Muscle layer of duodenum (tissue), 2 donors: ENCODE measurements at regions not wholly inside any gene's neighbourhood (a gene's known extent, or its start where the extent isn't known, plus 50 kb on each side); places are given as distances from the start of the nearest gene placed in this dataset.

Experiments used
- H3K27ac ChIP-seq: one replicate; pipeline ENCODE4 v1.7.0; 2013; ENCODE audit warnings: mild to moderate bottlenecking, low read length
- H3K27me3 ChIP-seq: one replicate; pipeline ENCODE4 v1.7.0; 2013; ENCODE audit warnings: low read depth, mild to moderate bottlenecking, control low read depth, low read length
- H3K36me3 ChIP-seq, 2 donors: one replicate each; pipeline ENCODE4 v1.7.0; 2013; ENCODE audit warnings: low read length in 2 of 2, control low read depth in 1 of 2, mild to moderate bottlenecking in 1 of 2; ENCODE audit not compliant: insufficient read depth in 2 of 2, control insufficient read depth in 1 of 2
- H3K4me1 ChIP-seq, 2 donors: one replicate each; pipeline ENCODE4 v1.7.0; 2013; ENCODE audit warnings: low read length in 2 of 2, mild to moderate bottlenecking in 2 of 2, control low read depth in 1 of 2, moderate library complexity in 1 of 2; ENCODE audit not compliant: insufficient read depth in 2 of 2, control insufficient read depth in 1 of 2
- H3K4me3 ChIP-seq, 2 donors: one replicate each; pipeline ENCODE4 v1.7.0; 2013; ENCODE audit warnings: low read length in 2 of 2, low read depth in 1 of 2, mild to moderate bottlenecking in 1 of 2
- H3K9me3 ChIP-seq, 2 donors: one replicate each; pipeline ENCODE4 v1.7.0; 2013; ENCODE audit warnings: low read length in 2 of 2, control low read depth in 1 of 2, mild to moderate bottlenecking in 1 of 2; ENCODE audit not compliant: control insufficient read depth in 1 of 2
- donor health status: healthy.

DNA sequence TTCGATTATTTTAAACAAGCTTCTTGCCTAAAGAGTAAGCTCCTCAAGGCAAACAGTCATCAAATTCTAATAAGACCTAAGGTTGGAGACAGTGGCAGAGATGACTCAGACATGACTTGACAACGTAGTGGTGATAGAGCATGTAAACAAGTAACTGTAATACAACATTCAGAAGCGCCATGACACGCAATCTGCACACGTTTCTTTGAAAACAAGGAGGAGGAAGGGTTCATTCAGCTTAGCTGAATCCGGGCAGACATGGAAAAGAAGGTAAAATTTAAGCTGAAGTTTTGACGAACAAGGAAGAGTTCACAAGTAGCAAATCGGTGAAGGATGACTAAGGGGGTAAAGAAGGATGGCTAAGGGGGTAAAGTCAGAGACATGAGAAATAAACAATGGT is 152.4 kb upstream of the ZC3H12C start:
- no peaks in the 10 kb centered on the region for H3K27me3 ChIP-seq
- H3K9me3 ChIP-seq, result no peaks in the 10 kb centered on the region
- H3K4me1 ChIP-seq, result no peaks in the 10 kb centered on the region
- H3K27ac ChIP-seq, result no peak overlapping the region
- H3K4me3 ChIP-seq, result no peak overlapping the region
- no peaks in the 10 kb centered on the region for H3K36me3 ChIP-seq

DNA sequence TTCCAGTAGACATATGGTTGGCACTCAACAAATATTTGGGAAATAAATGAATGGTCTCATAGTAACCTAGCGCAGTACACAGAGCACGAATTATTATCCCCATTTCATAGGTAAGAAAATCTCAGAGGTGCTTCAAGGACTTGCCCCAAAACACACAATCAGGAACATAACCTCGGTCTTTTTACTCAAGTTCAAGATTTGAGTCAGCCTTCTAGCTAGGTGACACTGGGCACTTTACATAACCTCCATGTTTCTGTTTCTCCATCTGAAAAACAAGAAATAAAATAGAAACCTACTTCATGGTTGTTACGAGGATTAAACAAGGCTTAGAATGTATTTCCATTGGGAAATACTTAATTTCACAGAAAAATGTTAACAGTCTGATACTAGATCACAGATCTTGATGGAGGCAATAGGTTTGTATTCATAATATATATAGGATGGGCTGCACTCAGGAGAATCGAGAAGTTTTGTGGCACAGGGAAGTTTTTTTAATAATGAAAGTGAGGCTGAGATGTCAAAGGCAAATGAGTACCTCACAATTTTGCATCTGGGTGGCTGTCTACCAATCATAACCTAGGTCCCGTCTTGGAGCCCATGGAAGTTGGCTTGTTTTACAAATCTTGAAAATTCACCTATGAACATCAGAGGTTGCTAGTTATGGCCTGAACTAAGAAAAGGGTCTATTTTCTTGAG is 147.4 kb upstream of the ZC3H12C start:
- no peaks in the 10 kb centered on the region for H3K4me1 ChIP-seq
- no peak overlapping the region for H3K27ac ChIP-seq
- no peaks in the 10 kb centered on the region for H3K9me3 ChIP-seq
- peaks cover 0 to 3% of the 10 kb centered on the region in 2 donors for H3K36me3 ChIP-seq
- no peaks in the 10 kb centered on the region for H3K27me3 ChIP-seq
- H3K4me3 ChIP-seq, result peak overlapping the region; percentile 31 to 47

DNA sequence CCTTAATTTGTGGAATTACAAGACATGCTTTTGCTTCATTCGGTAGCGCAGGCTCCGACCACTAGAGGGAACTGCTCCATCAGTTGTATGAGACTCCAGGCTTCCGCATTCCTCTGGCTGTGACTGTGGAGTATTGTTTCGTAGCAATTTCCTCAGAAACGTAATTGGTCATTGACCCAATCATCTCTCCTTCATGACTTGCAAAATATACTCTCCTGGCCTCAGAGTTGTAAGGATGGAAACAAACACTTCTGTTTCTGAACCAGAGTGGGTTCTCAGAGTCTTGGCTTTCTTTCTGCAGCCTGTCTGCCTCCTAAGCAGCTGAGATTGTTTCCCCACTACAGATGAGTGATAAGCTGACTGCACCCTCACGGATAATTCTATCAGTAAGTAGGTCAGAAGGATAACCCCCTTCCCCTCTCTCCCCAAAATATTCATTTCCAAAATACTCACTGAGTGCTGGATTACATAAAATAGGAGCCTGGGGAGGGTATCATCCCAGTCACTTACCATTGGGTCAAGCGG is 146.8 kb upstream of the ZC3H12C start:
- Histone ChIP-seq H3K9me3 (no peaks in the 10 kb centered on the region), H3K4me3 (peak overlapping the region; percentile 31 to 47), H3K4me1 (no peaks in the 10 kb centered on the region), H3K27me3 (no peaks in the 10 kb centered on the region), H3K27ac (no peak overlapping the region), H3K36me3 (peaks cover 0 to 3% of the 10 kb centered on the region in 2 donors)

DNA sequence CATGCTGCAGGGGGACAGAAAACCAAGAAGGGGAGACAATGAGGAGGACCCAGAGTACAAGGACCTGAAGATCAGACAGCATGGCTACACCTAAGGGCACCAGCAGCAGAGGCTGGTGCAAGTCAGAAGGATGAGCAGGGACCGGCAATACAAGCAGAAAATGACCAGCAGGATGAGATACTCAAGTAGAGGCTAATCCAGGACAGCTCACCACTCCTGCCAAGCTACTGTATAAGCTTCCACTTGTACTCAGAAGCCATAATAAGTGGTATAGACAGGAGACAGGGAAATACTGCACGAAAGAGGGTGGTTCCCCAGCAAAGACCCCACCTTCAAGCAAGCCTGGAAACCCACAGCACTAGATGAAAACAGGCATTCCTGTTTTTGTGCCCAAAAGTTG is 138.7 kb upstream of the ZC3H12C start:
- no peaks in the 10 kb centered on the region for H3K9me3 ChIP-seq
- no peaks in the 10 kb centered on the region for H3K27me3 ChIP-seq
- H3K27ac ChIP-seq, result no peak overlapping the region
- H3K36me3 ChIP-seq, result no peaks in the 10 kb centered on the region
- no peak overlapping the region for H3K4me3 ChIP-seq
- H3K4me1 ChIP-seq, result no peaks in the 10 kb centered on the region

DNA sequence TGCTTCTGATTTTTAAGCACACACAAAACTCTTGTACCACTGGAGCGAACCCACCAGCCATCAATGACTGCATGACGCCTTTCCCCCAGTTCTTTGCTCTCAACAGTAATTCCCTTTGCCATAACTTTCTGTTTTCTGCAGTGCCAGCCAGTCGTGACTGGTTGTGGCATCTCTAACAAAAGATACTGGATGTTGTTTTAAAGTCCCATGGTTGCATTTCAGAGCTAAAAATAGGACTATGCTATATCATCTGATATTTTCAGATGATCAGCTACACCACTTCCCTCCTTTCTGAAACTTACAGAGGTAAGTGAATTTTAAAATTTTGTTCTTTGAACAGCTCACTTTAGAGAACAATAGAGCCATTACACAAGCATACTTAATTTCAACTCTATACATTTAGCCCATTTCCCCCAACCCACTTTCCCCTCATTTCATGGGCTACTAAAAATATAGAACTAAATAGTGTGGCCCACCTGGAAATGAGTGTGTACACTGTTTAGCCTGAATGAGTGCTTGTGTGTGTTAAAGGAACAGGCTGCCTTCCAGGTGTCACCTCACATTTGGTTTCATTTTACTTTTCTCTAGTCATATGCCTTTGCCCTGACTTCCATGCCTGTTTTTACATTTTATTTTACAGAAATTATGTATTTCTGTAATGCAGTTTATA is 136.9 kb upstream of the ZC3H12C start:
- Histone ChIP-seq H3K4me3 (no peak overlapping the region), H3K27me3 (no peaks in the 10 kb centered on the region), H3K27ac (no peak overlapping the region), H3K36me3 (no peaks in the 10 kb centered on the region), H3K9me3 (no peaks in the 10 kb centered on the region), H3K4me1 (no peaks in the 10 kb centered on the region)

DNA sequence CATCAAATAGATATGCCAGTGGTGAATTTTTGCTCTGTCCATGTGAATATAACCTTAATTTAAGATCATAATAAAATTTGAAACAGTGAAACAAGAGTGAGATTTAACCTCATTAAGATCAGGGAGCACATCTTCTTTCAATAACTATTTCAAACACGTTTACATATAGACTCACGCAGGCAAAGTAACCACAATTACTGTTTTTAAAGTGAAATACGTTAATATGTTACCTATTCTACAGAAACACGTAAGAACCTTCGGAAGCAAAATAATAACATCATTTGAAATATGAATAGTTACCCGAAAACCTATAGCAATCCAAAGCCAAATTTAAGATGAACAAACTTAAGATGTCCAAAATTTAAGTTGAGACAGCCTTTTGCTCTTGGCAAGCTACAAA is 136.2 kb upstream of the ZC3H12C start:
- H3K27ac ChIP-seq, result no peak overlapping the region
- H3K27me3 ChIP-seq, result no peaks in the 10 kb centered on the region
- H3K36me3 ChIP-seq, result no peaks in the 10 kb centered on the region
- H3K4me3 ChIP-seq, result no peak overlapping the region
- H3K9me3 ChIP-seq, result no peaks in the 10 kb centered on the region
- H3K4me1 ChIP-seq, result no peaks in the 10 kb centered on the region

DNA sequence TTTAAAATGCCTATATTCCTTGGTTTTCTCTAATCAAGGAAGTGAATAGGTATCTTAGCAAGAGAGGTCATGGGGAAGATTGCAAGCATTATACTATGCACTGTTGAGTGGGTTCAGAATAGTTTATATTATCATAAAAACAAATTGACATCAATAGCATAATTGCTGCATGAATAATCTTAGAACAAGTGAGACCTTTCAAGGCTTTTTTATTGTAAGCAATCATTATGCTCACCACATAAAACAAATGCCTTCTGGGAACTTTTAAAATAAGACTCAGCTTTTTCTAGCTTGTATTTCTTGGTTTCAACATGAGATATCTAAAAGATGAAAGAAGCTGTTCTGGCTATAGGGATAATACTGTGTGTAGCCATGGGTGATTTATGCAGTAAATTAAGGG is 135.6 kb upstream of the ZC3H12C start:
- Histone ChIP-seq H3K27me3 (no peaks in the 10 kb centered on the region), H3K27ac (no peak overlapping the region), H3K9me3 (no peaks in the 10 kb centered on the region), H3K4me1 (no peaks in the 10 kb centered on the region), H3K4me3 (no peak overlapping the region), H3K36me3 (no peaks in the 10 kb centered on the region)

DNA sequence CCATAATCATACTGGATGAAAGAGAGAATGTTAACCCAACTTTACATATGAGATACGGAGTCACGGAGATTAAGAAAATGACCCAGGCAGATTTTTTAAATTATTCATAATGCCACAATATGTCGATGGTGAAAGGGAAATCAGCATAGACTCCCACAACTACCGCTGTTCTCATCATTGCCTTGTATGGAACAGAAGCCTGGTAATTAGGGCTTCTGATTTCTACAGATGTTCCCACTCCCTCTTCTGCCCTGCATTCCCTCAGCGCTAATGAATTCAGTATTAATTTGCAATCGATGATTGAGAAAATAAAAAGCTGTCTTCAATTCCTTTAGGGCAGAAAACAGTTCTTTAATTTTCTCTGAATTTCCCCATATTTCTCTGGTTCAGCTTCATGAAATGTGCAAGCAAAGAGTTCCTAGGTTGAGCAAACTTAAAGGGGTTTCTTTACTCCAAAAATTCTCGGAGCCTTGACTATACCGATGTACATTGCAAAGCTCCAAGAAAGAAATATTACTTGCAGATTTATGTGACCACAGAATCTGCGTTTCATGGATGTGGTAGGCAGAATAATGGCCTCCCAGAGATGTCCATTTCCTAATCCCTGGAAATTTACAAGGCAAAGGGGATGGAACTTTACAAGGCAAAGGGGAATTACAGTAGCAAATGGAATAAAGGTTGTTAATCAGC is 134.9 kb upstream of the ZC3H12C start:
- no peak overlapping the region for H3K4me3 ChIP-seq
- H3K4me1 ChIP-seq, result no peaks in the 10 kb centered on the region
- H3K27me3 ChIP-seq, result no peaks in the 10 kb centered on the region
- no peaks in the 10 kb centered on the region for H3K9me3 ChIP-seq
- H3K27ac ChIP-seq, result no peak overlapping the region
- no peaks in the 10 kb centered on the region for H3K36me3 ChIP-seq

DNA sequence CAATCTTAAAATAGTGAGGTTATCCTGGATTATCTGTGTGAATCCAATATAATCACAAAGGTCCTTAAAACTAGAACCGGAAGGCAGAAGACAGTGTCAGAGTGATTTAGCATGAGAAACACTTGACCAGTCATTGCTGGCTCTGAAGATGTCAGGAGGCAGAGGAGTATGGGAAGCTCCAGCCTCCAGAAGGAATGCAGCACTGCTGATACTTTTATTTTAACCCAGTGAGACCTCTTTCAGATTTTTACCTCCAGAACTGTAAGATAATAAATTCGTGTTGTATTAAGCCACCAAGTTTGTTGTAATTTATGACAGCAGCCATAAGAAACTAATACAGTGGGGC is 134.4 kb upstream of the ZC3H12C start:
- no peaks in the 10 kb centered on the region for H3K36me3 ChIP-seq
- no peaks in the 10 kb centered on the region for H3K9me3 ChIP-seq
- H3K27ac ChIP-seq, result no peak overlapping the region
- no peak overlapping the region for H3K4me3 ChIP-seq
- H3K4me1 ChIP-seq, result no peaks in the 10 kb centered on the region
- H3K27me3 ChIP-seq, result no peaks in the 10 kb centered on the region

DNA sequence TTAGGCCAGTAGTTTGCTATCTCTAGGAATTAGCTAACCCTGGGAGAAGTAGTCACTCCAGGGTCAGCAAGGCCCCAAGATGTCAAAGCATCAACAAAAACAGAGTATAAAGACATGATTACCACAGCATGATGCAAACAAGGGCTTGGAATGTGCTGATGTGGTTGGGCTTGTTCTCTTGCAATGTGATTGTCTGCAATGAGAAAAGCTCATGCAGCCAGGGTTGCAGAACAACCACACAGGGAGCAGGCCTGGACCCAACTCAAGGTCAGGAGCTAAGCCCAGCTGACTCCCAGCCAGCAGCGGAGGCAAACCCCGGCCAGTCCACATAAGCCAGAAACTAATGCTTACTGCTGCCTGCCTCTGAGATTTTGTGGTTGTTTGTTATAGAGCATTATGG is 132.4 kb upstream of the ZC3H12C start:
- Histone ChIP-seq H3K36me3 (no peaks in the 10 kb centered on the region), H3K4me3 (no peak overlapping the region), H3K27ac (no peak overlapping the region), H3K9me3 (no peaks in the 10 kb centered on the region), H3K4me1 (no peaks in the 10 kb centered on the region), H3K27me3 (no peaks in the 10 kb centered on the region)

DNA sequence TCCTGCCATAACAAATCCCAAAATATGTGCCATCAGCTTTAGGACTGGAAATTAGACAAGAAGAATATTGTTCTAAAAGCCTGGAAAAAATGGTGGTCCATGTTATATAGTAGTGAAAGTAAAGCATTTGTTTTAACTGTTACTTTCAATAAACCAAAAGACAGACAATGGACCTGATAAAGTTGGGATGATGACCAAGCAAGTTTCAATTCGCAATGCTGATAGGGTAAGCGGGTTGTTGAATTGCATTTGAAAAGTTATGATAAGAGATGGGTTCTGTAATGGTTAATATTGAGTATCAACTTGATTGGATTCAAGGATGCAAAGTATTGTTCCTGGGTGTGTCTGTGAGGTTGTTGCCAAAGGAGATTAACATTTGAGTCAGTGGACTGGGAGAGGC is 131.9 kb upstream of the ZC3H12C start:
- Histone ChIP-seq H3K27me3 (no peaks in the 10 kb centered on the region), H3K4me1 (no peaks in the 10 kb centered on the region), H3K9me3 (no peaks in the 10 kb centered on the region), H3K4me3 (no peak overlapping the region), H3K36me3 (no peaks in the 10 kb centered on the region), H3K27ac (no peak overlapping the region)
